GM12864 (cell line): ENCODE measurements at regions not wholly inside any gene's neighbourhood (a gene's known extent, or its start where the extent isn't known, plus 50 kb on each side); places are given as distances from the start of the nearest gene placed in this dataset.

Experiments used
- DNase-seq: peaks from one replicate; pipeline ENCODE4 v3.0.0-alpha.2; 2011; ENCODE audit warnings: low read depth
- H3K4me3 ChIP-seq: 2 replicates; pipeline ENCODE4 v1.5.1; 2011; ENCODE audit warnings: mild to moderate bottlenecking, low read depth, low read length, control low read depth
- TF ChIP-seq, protein P1 (sequence below): IDR thresholded peaks from 2 replicates; pipeline ENCODE4 v1.5.1; 2011; ENCODE audit warnings: low read depth, mild to moderate bottlenecking, moderate library complexity, low read length, control low read depth, inconsistent platforms; ENCODE audit errors: missing control alignments

DNA sequence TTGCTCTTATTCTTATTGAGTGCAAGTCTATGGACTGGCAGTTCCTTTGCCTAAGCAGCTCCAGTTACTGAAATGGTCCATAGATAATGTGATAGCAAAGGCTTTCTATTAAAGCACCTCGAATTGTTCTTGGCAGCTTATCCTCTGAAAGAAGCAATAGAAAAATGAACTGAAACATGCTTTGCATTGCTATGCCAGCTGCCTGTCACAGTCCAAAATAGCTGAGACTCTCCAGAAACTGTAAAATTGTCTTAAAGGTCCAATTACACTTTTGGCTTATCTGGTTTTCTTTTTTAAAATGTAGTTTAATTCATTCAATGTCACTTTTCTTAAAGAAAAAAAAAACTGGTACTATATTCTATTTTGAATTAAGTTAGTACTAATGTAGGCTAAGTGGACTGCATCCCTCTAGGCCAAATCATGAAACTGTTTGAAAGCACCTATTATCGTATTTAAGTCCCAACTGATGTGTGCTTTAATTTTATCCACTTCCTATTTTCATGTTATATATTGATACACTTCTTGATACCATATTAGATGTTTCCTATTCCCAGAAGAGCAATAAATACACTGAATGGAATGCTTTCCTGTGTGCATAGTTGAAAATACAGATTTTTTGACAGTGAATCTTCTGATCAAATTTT lies 208.0 kb upstream of the DEPDC1 start:
- DNase-seq: no peak
- TF ChIP-seq, protein P1, sequence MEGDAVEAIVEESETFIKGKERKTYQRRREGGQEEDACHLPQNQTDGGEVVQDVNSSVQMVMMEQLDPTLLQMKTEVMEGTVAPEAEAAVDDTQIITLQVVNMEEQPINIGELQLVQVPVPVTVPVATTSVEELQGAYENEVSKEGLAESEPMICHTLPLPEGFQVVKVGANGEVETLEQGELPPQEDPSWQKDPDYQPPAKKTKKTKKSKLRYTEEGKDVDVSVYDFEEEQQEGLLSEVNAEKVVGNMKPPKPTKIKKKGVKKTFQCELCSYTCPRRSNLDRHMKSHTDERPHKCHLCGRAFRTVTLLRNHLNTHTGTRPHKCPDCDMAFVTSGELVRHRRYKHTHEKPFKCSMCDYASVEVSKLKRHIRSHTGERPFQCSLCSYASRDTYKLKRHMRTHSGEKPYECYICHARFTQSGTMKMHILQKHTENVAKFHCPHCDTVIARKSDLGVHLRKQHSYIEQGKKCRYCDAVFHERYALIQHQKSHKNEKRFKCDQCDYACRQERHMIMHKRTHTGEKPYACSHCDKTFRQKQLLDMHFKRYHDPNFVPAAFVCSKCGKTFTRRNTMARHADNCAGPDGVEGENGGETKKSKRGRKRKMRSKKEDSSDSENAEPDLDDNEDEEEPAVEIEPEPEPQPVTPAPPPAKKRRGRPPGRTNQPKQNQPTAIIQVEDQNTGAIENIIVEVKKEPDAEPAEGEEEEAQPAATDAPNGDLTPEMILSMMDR: no peak
- H3K4me3 ChIP-seq: no peak overlapping the region

DNA sequence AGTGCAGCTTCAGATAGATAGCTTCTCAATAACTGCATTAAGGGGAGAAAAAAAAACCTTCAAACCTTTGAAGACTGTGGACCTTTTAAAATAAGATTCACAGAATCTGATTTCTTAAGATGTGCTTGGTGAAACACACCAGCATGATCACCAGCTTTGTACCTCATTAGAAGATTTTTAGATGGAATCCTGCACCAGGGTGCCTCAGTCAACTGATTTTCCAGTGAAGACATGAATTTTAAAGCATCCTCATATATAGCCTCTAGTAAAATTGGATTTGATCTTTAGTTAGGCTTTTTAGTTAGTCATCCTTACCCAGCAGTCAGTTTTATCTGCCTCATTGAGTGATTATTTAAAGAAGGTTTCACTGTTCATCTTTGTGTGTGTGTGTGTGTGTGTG lies 208.6 kb upstream of the DEPDC1 start:
- TF ChIP-seq, protein P1: no peak
- no peak overlapping the region for H3K4me3 ChIP-seq
- DNase-seq: no peak

DNA sequence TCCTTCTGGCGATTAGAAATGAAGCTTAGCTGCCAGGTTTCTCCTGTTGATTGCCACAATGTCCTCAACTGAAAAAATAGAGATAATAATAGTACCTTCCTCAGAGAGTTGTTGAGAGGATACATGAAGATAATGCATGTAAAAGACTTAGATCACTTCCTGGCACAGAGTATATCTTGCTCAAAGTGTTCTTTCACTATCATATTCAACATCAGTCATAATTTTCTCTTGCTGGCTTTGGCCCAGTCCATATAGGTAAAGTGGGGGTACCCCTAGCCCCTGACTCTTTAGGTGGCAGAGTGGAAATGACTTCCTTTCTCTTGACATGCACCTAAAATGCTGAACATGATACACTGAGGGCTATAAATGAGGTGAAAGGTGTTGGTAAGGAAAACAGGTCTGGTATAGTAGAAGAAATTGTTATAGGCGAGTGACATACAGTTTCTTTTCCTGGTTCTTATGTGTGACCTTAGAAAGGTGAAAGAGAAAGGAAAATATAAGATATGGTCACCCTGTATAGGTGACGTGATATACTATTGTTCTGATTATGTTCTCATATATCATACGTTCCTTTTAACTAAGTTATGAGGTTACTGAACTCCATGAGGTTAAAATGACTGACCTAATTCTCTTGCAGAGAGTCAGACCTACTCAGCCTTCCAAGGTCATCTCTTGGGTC lies 209.9 kb upstream of the DEPDC1 start:
- TF ChIP-seq, protein P1: no peak
- DNase-seq: no peak
- H3K4me3 ChIP-seq: no peak overlapping the region

DNA sequence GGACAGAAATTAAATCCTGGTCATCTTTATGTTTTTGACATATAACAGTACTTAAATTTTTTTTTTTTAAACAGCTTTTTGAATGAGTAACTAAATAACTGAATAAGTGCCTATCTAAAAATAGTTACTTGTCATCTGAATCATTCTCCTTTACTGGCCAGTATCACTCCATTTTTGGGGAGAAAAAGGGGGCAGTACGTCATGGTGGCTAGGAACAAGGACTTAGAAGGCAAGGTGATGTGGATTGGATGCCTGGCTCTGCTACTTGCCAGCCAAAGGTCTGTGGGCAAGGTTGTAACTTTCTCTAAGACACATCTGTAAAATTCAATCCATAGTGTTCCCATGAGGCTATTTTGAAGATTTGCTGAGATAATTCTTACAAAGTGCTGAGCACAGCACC lies 220.4 kb upstream of the DEPDC1 start:
- DNase-seq: no peak
- TF ChIP-seq, protein P1: no peak
- H3K4me3 ChIP-seq: no peak overlapping the region

DNA sequence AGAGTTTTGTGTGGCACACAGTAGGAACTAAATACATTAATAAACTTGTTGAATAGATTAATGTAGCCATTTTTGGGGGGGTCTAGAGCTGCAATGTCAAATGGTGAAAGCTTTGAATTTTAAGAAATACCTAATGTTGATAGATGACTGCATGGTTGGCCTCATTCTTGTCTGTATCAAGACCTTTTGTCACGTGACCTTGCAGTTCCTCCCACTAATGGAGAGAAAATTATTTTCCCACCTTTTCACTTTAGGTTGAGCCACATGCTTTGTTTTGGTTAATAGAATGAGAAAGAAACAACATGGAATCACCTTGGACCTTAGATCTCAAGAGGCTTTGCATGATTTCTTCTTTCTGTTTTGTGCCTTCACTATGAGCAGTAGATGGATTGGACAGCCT lies 223.6 kb upstream of the DEPDC1 start:
- TF ChIP-seq, protein P1: no peak
- H3K4me3 ChIP-seq: no peak overlapping the region
- DNase-seq: no peak

DNA sequence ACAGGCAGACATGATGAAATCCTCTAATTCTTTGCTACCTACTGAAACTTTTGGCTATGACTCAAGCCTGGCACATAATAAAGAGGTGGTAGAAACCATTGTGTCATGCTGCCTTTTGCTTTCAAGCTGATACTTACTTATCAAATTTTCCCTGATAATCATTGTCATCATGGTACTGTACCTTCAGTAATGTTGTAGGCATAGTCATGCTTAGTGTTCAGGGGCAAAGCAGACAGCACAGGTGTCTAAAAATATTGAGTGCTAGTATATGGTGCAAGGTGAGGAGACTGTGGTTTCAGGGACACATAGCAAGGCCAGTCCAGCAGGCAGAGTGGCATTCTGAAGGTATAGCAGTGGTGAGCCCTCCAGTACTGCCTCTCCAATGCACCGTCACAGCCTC lies 226.9 kb upstream of the DEPDC1 start:
- TF ChIP-seq, protein P1: no peak

More for the DNA sequence above, 226.9 kb upstream of the DEPDC1 start:
- no peak for DNase-seq
- no peak overlapping the region for H3K4me3 ChIP-seq
